DOHH2 (cell line): ENCODE measurements at regions not wholly inside any gene's neighbourhood (a gene's known extent, or its start where the extent isn't known, plus 50 kb on each side); places are given as distances from the start of the nearest gene placed in this dataset.
"Not testable (repeated sequence)": the region's sequence is repeated elsewhere in the genome, so short reads cannot be mapped to it uniquely, and the experiment has no call there.

Experiments
- CTCF ChIP-seq: fragments of 200-600 bp; sonication (generic); IDR thresholded peaks from one replicate; pipeline ENCODE4 v1.5.1; 2014; ENCODE audit warnings: antibody characterized with exemption, mild to moderate bottlenecking, low read depth, low read length; ENCODE audit not compliant: poor library complexity, severe bottlenecking
- EZH2phosphoT487 ChIP-seq: fragments of 200-600 bp; sonication (generic); IDR thresholded peaks from 2 replicates; pipeline ENCODE4 v1.6.1; 2017; ENCODE audit warnings: borderline replicate concordance, mild to moderate bottlenecking, antibody characterized with exemption, low read length, moderate library complexity, mixed read lengths

- not testable (repeated sequence) for TF ChIP-seq CTCF, EZH2phosphoT487
Observed at GRCh38 chr12:104878858-104879257, 79.2 kb downstream of the SLC41A2 start.
